HUES64 (cell line): ENCODE measurements at regions not wholly inside any gene's neighbourhood (a gene's known extent, or its start where the extent isn't known, plus 50 kb on each side); places are given as distances from the start of the nearest gene placed in this dataset.

Experiments used
- H3K27ac ChIP-seq: 2 replicates; pipeline ENCODE4 v1.7.0; 2013; ENCODE audit warnings: low read depth, low read length, inconsistent platforms
- H3K27me3 ChIP-seq: 2 replicates; pipeline ENCODE4 v1.6.1; 2013; ENCODE audit warnings: mild to moderate bottlenecking, low read length; ENCODE audit not compliant: insufficient read depth
- H3K36me3 ChIP-seq: 2 replicates; pipeline ENCODE4 v1.6.1; 2013; ENCODE audit warnings: mild to moderate bottlenecking, low read length; ENCODE audit not compliant: insufficient read depth
- H3K4me1 ChIP-seq: 2 replicates; pipeline ENCODE4 v1.6.1; 2013; ENCODE audit warnings: mild to moderate bottlenecking, low read length, moderate library complexity; ENCODE audit not compliant: insufficient read depth
- H3K4me3 ChIP-seq: 2 replicates; pipeline ENCODE4 v1.5.1; 2013; ENCODE audit warnings: mild to moderate bottlenecking, low read length, moderate library complexity
- H3K9ac ChIP-seq: 2 replicates; pipeline ENCODE4 v1.6.1; 2013; ENCODE audit warnings: mild to moderate bottlenecking, low read depth, low read length
- H3K9me3 ChIP-seq: 2 replicates; pipeline ENCODE4 v1.6.1; 2013; ENCODE audit warnings: low read depth, low read length; ENCODE audit not compliant: insufficient read depth
- WGBS: fragments of 150-250, 120-280 bp; methylation state at CpG from one replicate; pipeline ENCODE4 v1.1.7; 2013; ENCODE audit warnings: missing lambda C conversion rate; 5-methylcytosine and 5-hydroxymethylcytosine counted together

DNA sequence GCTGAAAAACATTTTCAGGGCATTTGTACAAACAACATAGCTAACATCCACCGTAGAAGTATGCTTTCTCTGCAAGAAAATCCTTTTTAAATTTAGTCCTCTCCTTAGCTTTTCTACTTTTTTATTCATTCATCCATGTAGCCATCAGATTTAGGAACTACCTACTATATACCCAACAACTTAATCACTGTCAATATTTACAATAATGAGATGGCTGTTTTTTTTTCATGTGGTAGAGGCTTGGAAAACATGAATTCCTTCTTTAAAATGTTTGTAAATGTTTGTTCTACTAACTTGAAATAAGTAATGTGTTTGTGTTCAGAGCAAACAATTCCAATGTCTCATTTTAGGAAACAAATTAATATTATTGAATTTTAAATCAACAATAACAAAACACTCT, 78.2 kb upstream of the CAV2 start:
- Histone ChIP-seq H3K27me3 (no peaks in the 10 kb centered on the region), H3K36me3 (no peaks in the 10 kb centered on the region), H3K4me1 (peaks cover 14% of the 10 kb centered on the region), H3K9ac (no peak overlapping the region), H3K4me3 (no peak overlapping the region), H3K27ac (no peak overlapping the region), H3K9me3 (no peaks in the 10 kb centered on the region)
- 96% methylated on average over 1 of the region's 1 CpG for WGBS

- Histone ChIP-seq H3K27me3 (no peaks in the 10 kb centered on the region), H3K4me1 (peaks cover 9% of the 10 kb centered on the region), H3K9me3 (no peaks in the 10 kb centered on the region), H3K9ac (no peak overlapping the region), H3K4me3 (no peak overlapping the region), H3K27ac (no peak overlapping the region), H3K36me3 (no peaks in the 10 kb centered on the region)
Observed at GRCh38 chr7:116422683-116423082, 76.9 kb upstream of the CAV2 start.

- H3K36me3 ChIP-seq: no peaks in the 10 kb centered on the region
Observed at GRCh38 chr7:116423499-116423898, 76.0 kb upstream of the CAV2 start.

GRCh38 chr7:116425647-116426209, 73.8 kb upstream of the CAV2 start:
- no peak overlapping the region for H3K27ac ChIP-seq
- no peak overlapping the region for H3K4me3 ChIP-seq
- H3K4me1 ChIP-seq: peaks cover 8% of the 10 kb centered on the region
- H3K27me3 ChIP-seq: no peaks in the 10 kb centered on the region
- no peaks in the 10 kb centered on the region for H3K9me3 ChIP-seq
- no CpG with 5 or more reads among the region's 3 CpGs for WGBS
- H3K9ac ChIP-seq: no peak overlapping the region
- no peaks in the 10 kb centered on the region for H3K36me3 ChIP-seq

More at GRCh38 chr7:116423499-116423898, 76.0 kb upstream of the CAV2 start:
- Histone ChIP-seq H3K4me1 (peaks cover 8% of the 10 kb centered on the region), H3K9ac (no peak overlapping the region), H3K4me3 (no peak overlapping the region), H3K27ac (no peak overlapping the region), H3K9me3 (no peaks in the 10 kb centered on the region), H3K27me3 (no peaks in the 10 kb centered on the region)
- WGBS: 64% methylated on average over 3 of the region's 3 CpGs

DNA sequence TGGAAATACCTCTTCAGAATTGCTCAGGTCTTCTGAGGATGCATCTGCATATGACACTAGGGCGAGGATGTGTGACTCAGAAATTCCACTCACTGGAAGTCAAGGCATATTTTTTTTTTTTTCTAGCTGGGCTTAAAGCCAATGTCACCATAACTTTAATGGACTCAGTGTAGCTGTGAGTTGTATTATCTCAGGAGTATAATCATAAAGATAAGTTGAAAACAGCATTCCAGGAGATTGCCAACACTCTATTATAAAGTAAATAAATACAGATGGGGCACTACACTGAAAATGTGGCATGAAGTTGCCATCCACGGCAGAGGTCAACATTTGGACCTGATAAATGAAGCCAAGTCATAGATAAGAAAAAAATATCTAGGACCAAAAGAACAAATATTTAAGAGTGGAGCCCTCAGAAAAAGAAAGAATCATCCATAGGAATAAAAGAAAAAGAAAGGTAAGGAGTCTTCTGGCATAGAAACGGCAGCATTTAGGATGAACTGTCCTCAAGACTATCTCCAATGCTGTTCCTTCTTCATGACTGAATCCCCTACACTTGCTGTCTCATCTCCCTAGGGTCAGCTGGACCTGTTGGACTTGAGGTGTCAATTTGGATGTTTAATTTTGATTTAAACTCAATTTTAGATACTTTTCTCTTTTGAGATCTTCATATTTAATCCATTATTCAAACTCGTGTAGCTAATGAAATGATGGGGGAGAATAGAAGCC, 72.9 kb upstream of the CAV2 start:
- Histone ChIP-seq H3K27me3 (no peaks in the 10 kb centered on the region), H3K9ac (no peak overlapping the region), H3K4me3 (no peak overlapping the region)

DNA sequence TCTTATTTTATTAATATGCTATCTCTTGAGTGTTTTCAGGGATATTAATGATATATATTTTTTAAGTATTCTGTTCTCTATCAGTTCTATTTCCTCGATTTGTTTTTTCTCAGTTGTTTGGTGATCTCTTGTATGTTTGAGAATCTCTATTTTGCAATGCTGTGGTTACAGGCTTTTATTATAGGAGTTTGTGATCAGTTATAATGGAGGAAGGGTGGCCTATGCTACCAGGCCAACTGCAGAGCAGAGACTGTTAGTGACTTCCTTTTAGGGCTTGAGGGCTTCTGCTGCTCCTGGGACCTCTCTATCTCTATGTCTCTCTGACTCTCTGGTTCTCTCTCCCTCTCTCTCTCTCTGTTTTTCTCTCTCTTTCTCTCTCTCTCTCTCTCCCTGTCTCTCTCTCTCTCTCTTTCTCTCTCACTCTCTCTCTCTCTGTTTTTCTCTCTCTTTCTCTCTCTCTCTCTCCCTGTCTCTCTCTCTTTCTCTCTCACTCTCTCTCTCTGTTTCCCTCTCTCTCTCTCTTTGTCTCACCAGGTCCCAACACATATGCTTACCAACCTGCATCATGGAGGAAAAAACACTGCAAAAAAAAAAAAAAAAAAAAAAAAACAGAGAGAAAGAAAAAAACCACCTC, 69.4 kb upstream of the CAV2 start:
- H3K27me3 ChIP-seq: no peaks in the 10 kb centered on the region
- no peak overlapping the region for H3K9ac ChIP-seq
- H3K27ac ChIP-seq: no peak overlapping the region
- no peak overlapping the region for H3K4me3 ChIP-seq
- H3K36me3 ChIP-seq: no peaks in the 10 kb centered on the region
- no peaks in the 10 kb centered on the region for H3K9me3 ChIP-seq
- no peaks in the 10 kb centered on the region for H3K4me1 ChIP-seq
- WGBS: 88% methylated on average over 1 of the region's 1 CpG

More for the DNA sequence above, 72.9 kb upstream of the CAV2 start:
- no peaks in the 10 kb centered on the region for H3K9me3 ChIP-seq
- no peaks in the 10 kb centered on the region for H3K36me3 ChIP-seq
- no peak overlapping the region for H3K27ac ChIP-seq
- 91% methylated on average over 2 of the region's 4 CpGs for WGBS
- peaks cover 8% of the 10 kb centered on the region for H3K4me1 ChIP-seq

DNA sequence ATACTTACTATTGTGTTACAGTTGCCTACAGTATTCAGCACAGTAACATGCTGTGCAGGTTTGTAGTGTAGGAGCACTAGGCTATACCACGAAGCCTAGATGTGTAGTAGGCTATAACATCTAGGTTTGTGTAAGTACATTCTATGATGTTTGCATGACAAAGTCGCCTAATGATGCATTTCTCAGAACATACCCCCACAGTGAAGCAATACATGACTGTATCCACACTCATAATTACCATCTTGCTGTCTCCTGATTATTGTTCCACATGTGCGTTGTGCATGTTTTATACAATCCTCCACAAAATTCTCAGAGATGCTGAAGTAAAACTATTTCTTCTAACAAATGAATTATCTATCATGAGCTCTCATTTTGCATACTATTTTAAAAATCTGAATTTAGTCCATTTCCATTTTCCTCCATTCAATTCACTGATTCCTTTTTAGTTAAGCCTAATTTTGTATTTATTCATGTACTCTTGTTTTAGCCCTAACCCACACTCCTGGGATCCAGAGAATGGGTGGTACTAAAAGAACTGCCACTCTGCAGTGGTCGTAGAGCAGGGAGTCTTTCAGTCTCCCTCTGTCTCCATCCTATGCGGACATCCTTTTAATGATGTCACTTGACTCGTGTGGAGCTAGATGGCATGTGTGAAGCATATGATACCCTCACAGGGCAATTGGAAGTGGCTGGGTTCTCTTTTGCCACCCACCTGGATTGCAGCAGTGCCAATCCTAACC, 67.6 kb upstream of the CAV2 start:
- Histone ChIP-seq H3K27me3 (no peaks in the 10 kb centered on the region), H3K27ac (no peak overlapping the region), H3K9ac (no peak overlapping the region), H3K9me3 (no peaks in the 10 kb centered on the region), H3K36me3 (no peaks in the 10 kb centered on the region), H3K4me3 (no peak overlapping the region), H3K4me1 (no peaks in the 10 kb centered on the region)
- 92% methylated on average over 6 of the region's 6 CpGs for WGBS

DNA sequence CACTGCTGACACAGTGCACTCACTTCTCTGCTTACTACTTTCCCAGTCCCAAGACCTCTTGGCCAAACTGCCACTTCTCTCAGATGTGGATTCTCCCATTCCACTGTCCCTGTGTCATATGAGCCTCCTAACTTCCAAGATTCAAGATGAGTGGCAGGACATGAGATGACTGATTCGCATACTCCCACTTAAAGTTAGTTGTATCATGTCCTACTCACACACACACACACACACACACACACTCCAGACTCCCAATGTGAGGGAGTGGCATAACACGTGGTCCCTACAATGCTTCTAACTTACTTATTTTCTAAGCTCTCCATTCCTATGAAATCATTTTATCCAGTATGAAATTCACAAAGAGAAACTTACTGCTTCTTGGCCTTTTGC, 67.0 kb upstream of the CAV2 start:
- Histone ChIP-seq H3K9me3 (no peaks in the 10 kb centered on the region), H3K27me3 (no peaks in the 10 kb centered on the region), H3K36me3 (no peaks in the 10 kb centered on the region), H3K4me3 (no peak overlapping the region), H3K9ac (no peak overlapping the region), H3K4me1 (no peaks in the 10 kb centered on the region), H3K27ac (no peak overlapping the region)
- WGBS: 94% methylated on average over 2 of the region's 2 CpGs

- H3K9me3 ChIP-seq: no peaks in the 10 kb centered on the region
- no peak overlapping the region for H3K27ac ChIP-seq
- H3K4me1 ChIP-seq: no peaks in the 10 kb centered on the region
- WGBS: 91% methylated on average over 1 of the region's 1 CpG
- no peak overlapping the region for H3K9ac ChIP-seq
- no peaks in the 10 kb centered on the region for H3K27me3 ChIP-seq
- no peaks in the 10 kb centered on the region for H3K36me3 ChIP-seq
- no peak overlapping the region for H3K4me3 ChIP-seq
Observed at GRCh38 chr7:116433246-116433645, 66.3 kb upstream of the CAV2 start.

DNA sequence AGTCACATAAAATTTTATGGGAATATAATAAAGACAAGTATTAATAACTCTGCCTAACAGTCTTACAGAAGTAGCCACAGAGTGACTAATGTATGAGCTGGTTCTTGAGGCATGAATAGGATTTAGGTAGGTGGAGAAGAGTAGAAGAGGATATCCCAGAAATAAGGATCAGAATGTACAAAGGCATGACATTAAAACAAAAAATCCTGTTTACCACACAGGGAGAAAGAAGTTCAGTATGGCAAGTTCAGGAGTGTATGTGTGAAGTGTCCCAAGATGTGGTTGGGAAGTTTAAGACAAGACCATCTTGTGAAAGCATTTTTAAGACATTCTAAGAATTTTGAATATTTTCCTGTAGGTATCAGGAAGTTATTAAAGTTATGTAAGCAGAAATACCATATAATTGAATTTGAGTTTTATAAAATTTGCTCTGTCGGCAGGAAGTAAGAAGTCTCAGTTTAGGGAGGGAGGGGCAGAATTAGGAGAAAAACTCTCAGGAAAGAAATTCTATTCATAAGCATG, 64.7 kb upstream of the CAV2 start:
- no peaks in the 10 kb centered on the region for H3K27me3 ChIP-seq
- no peak overlapping the region for H3K9ac ChIP-seq
- 100% methylated on average over 1 of the region's 1 CpG for WGBS
- no peaks in the 10 kb centered on the region for H3K9me3 ChIP-seq
- H3K4me3 ChIP-seq: no peak overlapping the region
- H3K4me1 ChIP-seq: no peaks in the 10 kb centered on the region
- no peaks in the 10 kb centered on the region for H3K36me3 ChIP-seq
- H3K27ac ChIP-seq: no peak overlapping the region

GRCh38 chr7:116436305-116436826, 63.2 kb upstream of the CAV2 start:
- H3K4me3 ChIP-seq: no peak overlapping the region
- no peak overlapping the region for H3K9ac ChIP-seq
- no peaks in the 10 kb centered on the region for H3K9me3 ChIP-seq
- no peaks in the 10 kb centered on the region for H3K27me3 ChIP-seq
- no peaks in the 10 kb centered on the region for H3K4me1 ChIP-seq
- H3K36me3 ChIP-seq: no peaks in the 10 kb centered on the region
- 78% methylated on average over 5 of the region's 5 CpGs for WGBS
- H3K27ac ChIP-seq: no peak overlapping the region
